ENCODE measurements at regions not wholly inside any gene's neighbourhood (a gene's known extent, or its start where the extent isn't known, plus 50 kb on each side); places are given as distances from the start of the nearest gene placed in this dataset.

GRCh38 chr1:83676106-83676505 is 322.8 kb downstream of the TTLL7 start:
- H3K36me3 ChIP-seq: no peaks in the 10 kb centered on the region
- DNase-seq (no peak), ATAC-seq (no peak)
- no peaks in the 10 kb centered on the region for H3K9me3 ChIP-seq
- no peak for TF ChIP-seq CTCF (IDR thresholded peaks at IDR 0.05)
- no peaks in the 10 kb centered on the region for H3K4me1 ChIP-seq
- intact Hi-C loops (cut with DNase I): no loop called here
- no peak overlapping the region for H3K4me3 ChIP-seq
- H3K27ac ChIP-seq: no peak overlapping the region
- no peaks in the 10 kb centered on the region for H3K27me3 ChIP-seq (ENCODE audit: low read depth)

- Histone ChIP-seq H3K4me1 (no peaks in the 10 kb centered on the region), H3K4me3 (no peak overlapping the region), H3K27me3 (ENCODE audit: low read depth) (no peaks in the 10 kb centered on the region), H3K36me3 (no peaks in the 10 kb centered on the region), H3K27ac (no peak overlapping the region), H3K9me3 (no peaks in the 10 kb centered on the region)
- ATAC-seq (no peak), DNase-seq (no peak)
- no peak for TF ChIP-seq CTCF (IDR thresholded peaks at IDR 0.05)
- intact Hi-C loops (cut with DNase I): no loop called here
Observed at GRCh38 chr1:83673312-83673711, 325.6 kb downstream of the TTLL7 start.

- no peaks in the 10 kb centered on the region for H3K9me3 ChIP-seq
- H3K36me3 ChIP-seq: no peaks in the 10 kb centered on the region
- H3K4me1 ChIP-seq: no peaks in the 10 kb centered on the region
- no peak for ATAC-seq
- H3K27me3 ChIP-seq (ENCODE audit: low read depth): no peaks in the 10 kb centered on the region
- intact Hi-C loops (cut with DNase I): no loop called here
- no peak for TF ChIP-seq CTCF (IDR thresholded peaks at IDR 0.05)
- H3K4me3 ChIP-seq: no peak overlapping the region
- DNase-seq: no peak
- H3K27ac ChIP-seq: no peak overlapping the region
Observed at GRCh38 chr1:83671586-83671985, 327.3 kb downstream of the TTLL7 start.

- Histone ChIP-seq H3K4me3 (no peak overlapping the region), H3K27me3 (ENCODE audit: low read depth) (no peaks in the 10 kb centered on the region), H3K36me3 (no peaks in the 10 kb centered on the region), H3K4me1 (no peaks in the 10 kb centered on the region), H3K9me3 (no peaks in the 10 kb centered on the region), H3K27ac (no peak overlapping the region)
- no peak for ATAC-seq
- no peak for TF ChIP-seq CTCF (IDR thresholded peaks at IDR 0.05)
- DNase-seq: no peak
- intact Hi-C loops (cut with DNase I): no loop called here
Observed at GRCh38 chr1:83670909-83671565, 327.9 kb downstream of the TTLL7 start.

- ATAC-seq: peak; percentile 27 to 29
- H3K27ac ChIP-seq: peak overlapping the region; percentile 25
Observed at GRCh38 chr1:83641796-83642443, 357.0 kb downstream of the TTLL7 start.

More at GRCh38 chr1:83641796-83642443, 357.0 kb downstream of the TTLL7 start:
- no peaks in the 10 kb centered on the region for H3K27me3 ChIP-seq (ENCODE audit: low read depth)
- H3K36me3 ChIP-seq: no peaks in the 10 kb centered on the region
- H3K9me3 ChIP-seq: no peaks in the 10 kb centered on the region
- no peak for TF ChIP-seq CTCF (IDR thresholded peaks at IDR 0.05)
- no peak overlapping the region for H3K4me3 ChIP-seq
- intact Hi-C loops (cut with DNase I): no loop called here
- DNase-seq: no peak
- peaks cover 11% of the 10 kb centered on the region for H3K4me1 ChIP-seq
